Psoas muscle (tissue), 7 donors: ENCODE measurements at regions not wholly inside any gene's neighbourhood (a gene's known extent, or its start where the extent isn't known, plus 50 kb on each side); places are given as distances from the start of the nearest gene placed in this dataset.

Experiments
- ATAC-seq, 4 donors: fragments of 200-7000 bp; cut with Tn5 transposase; one replicate each; pipeline ENCODE4 v1.9.1; 2020; ENCODE audit warnings: moderate library complexity in 3 of 4, mild to moderate bottlenecking in 2 of 4
- DNase-seq, 2 donors: peaks; one replicate each; pipeline ENCODE4 v3.0.0-alpha.2; 2020
- H3K27ac ChIP-seq: fragments of 200-600 bp; one replicate; pipeline ENCODE4 v1.8.0; 2022
- H3K27me3 ChIP-seq, 3 donors: fragments of 200-600 bp in 1 of 3; one replicate each; pipeline versions ENCODE4 v1.6.1 to v1.8.0; 2013 to 2022; ENCODE audit warnings: low read length in 2 of 3, mild to moderate bottlenecking in 2 of 3, moderate library complexity in 1 of 3; ENCODE audit not compliant: insufficient read depth in 3 of 3
- H3K36me3 ChIP-seq, 2 donors: fragments of 200-600 bp in 1 of 2; one replicate each; pipeline versions ENCODE4 v1.6.1 to v1.8.0; 2013 to 2022; ENCODE audit warnings: low read depth in 1 of 2, mild to moderate bottlenecking in 1 of 2, moderate library complexity in 1 of 2; ENCODE audit not compliant: insufficient read depth in 1 of 2
- H3K4me1 ChIP-seq: fragments of 200-600 bp; one replicate; pipeline ENCODE4 v1.8.0; 2022
- H3K4me3 ChIP-seq: fragments of 200-600 bp; one replicate; pipeline ENCODE4 v1.8.0; 2022; ENCODE audit warnings: mild to moderate bottlenecking
- H3K9me3 ChIP-seq: fragments of 200-600 bp; one replicate; pipeline ENCODE4 v1.8.0; 2022
- CTCF ChIP-seq: fragments of 200-600 bp; IDR thresholded peaks from one replicate; pipeline ENCODE4 v1.8.0; 2022; ENCODE audit warnings: antibody characterized with exemption
- WGBS, 3 donors: extraction: QIAGEN DNeasy Blood & Tissue Kit; methylation state at CpG; one replicate each; pipeline versions ENCODE4 v1.1.6 to v1.1.7; 2013; 5-methylcytosine and 5-hydroxymethylcytosine counted together
- intact Hi-C, 2 donors: fragments of 100-400 bp; cut with DNase I; formaldehyde crosslinking; loops; one replicate each; pipeline versions ENCODE4 v1.11.0 to v1.14.2; 2022
- donor health status: healthy with polysubstance abuse.
- donor health status: DM: no; HTN: no; CAD: no; lungs with moderate emphysema.
- donor health status: Bipolar disorder and iron deficiency.
- donor health status: healthy.
- donor health status: DM: yes; HTN: yes; CAD: no.
- donor health status: DM: no; HTN: no; CAD: no.
- donor health status: DM: yes; HTN: yes; CAD: no.

- Histone ChIP-seq H3K36me3 (no peaks in the 10 kb centered on the region), H3K9me3 (no peaks in the 10 kb centered on the region), H3K27me3 (no peaks in the 10 kb centered on the region), H3K27ac (no peak overlapping the region), H3K4me3 (no peak overlapping the region), H3K4me1 (no peaks in the 10 kb centered on the region)
- 58 to 63% (median 61%) methylated on average over 6 of the region's 6 CpGs for WGBS, 3 donors
- intact Hi-C loops, result no loop called here
- DNase-seq, result no peak
- ATAC-seq, result no peak
- no peak for TF ChIP-seq CTCF
These were observed 295.9 kb upstream of the ADGRL4 start for GRCh38 chr1:79302380-79302930.

- intact Hi-C loops, result no loop called here
These were observed 289.4 kb upstream of the ADGRL4 start for GRCh38 chr1:79295967-79296366.

GRCh38 chr1:79293611-79294010, 287.1 kb upstream of the ADGRL4 start:
- WGBS, 3 donors, result 70 to 80% (median 74%) methylated on average over 1 of the region's 1 CpG
- no peak for ATAC-seq
- TF ChIP-seq CTCF, result no peak

More at GRCh38 chr1:79295967-79296366, 289.4 kb upstream of the ADGRL4 start:
- Histone ChIP-seq H3K27ac (no peak overlapping the region), H3K36me3 (no peaks in the 10 kb centered on the region), H3K9me3 (no peaks in the 10 kb centered on the region), H3K4me1 (no peaks in the 10 kb centered on the region), H3K4me3 (no peak overlapping the region), H3K27me3 (no peaks in the 10 kb centered on the region)
- ATAC-seq (no peak), DNase-seq (no peak)
- TF ChIP-seq CTCF, result no peak
- 38 to 66% (median 41%) methylated on average over 3 of the region's 3 CpGs for WGBS, 3 donors

GRCh38 chr1:79290927-79291474, 284.5 kb upstream of the ADGRL4 start:
- Histone ChIP-seq H3K36me3 (no peaks in the 10 kb centered on the region), H3K4me3 (no peak overlapping the region), H3K4me1 (no peaks in the 10 kb centered on the region), H3K27ac (no peak overlapping the region), H3K9me3 (no peaks in the 10 kb centered on the region), H3K27me3 (no peaks in the 10 kb centered on the region)
- DNase-seq, result no peak
- ATAC-seq, result no peak
- WGBS, 3 donors, result 88 to 92% (median 91%) methylated on average over 7 of the region's 7 CpGs
- intact Hi-C loops, result no loop called here
- no peak for TF ChIP-seq CTCF

More at GRCh38 chr1:79293611-79294010, 287.1 kb upstream of the ADGRL4 start:
- Histone ChIP-seq H3K36me3 (no peaks in the 10 kb centered on the region), H3K27ac (no peak overlapping the region), H3K4me3 (no peak overlapping the region), H3K27me3 (no peaks in the 10 kb centered on the region), H3K9me3 (no peaks in the 10 kb centered on the region), H3K4me1 (no peaks in the 10 kb centered on the region)
- intact Hi-C loops, result no loop called here
- no peak for DNase-seq

- H3K27me3 ChIP-seq, result no peaks in the 10 kb centered on the region
- no peaks in the 10 kb centered on the region for H3K36me3 ChIP-seq
- no peaks in the 10 kb centered on the region for H3K4me1 ChIP-seq
- ATAC-seq (no peak), DNase-seq (no peak)
- intact Hi-C loops, result no loop called here
- no peak for TF ChIP-seq CTCF
- H3K27ac ChIP-seq, result no peak overlapping the region
- H3K9me3 ChIP-seq, result no peaks in the 10 kb centered on the region
- H3K4me3 ChIP-seq, result no peak overlapping the region
- whole genome bisulfite sequencing, 3 donors, result 73 to 79% (median 76%) methylated on average over 2 of the region's 2 CpGs
These were observed 281.5 kb upstream of the ADGRL4 start for GRCh38 chr1:79287982-79288381.
